SK-N-MC (cell line): ENCODE measurements at regions not wholly inside any gene's neighbourhood (a gene's known extent, or its start where the extent isn't known, plus 50 kb on each side); places are given as distances from the start of the nearest gene placed in this dataset.

Experiments used
- EZH2 ChIP-seq: fragments of 200-600 bp; sonication (generic); IDR thresholded peaks from one replicate; pipeline ENCODE4 v1.6.1; 2017; ENCODE audit warnings: antibody characterized with exemption
- POLR2AphosphoS5 ChIP-seq: IDR thresholded peaks from 2 replicates; pipeline ENCODE4 v1.6.1; 2012; ENCODE audit warnings: mild to moderate bottlenecking, low read depth, low read length, borderline replicate concordance

DNA sequence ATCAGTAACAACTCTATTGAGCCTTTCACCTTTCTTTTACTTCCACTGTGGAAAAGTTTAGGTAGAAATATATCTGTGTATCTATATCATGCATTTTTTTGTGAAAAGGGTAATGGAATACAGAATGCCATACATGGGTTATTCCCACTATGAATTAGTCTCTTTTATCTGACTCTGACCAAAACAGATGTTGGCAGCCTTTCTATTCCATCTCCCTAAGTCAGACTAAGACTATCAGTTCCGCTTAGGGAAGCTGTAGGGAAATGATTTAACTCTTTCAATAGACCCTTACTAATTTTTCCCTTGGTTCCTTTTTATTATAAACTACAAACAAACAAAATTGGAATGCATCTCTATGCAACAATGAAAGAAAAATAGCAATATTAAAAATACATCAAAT is 92.3 kb upstream of the LEF1 start:
- no peak for TF ChIP-seq EZH2
- TF ChIP-seq POLR2AphosphoS5, result no peak
